Keratinocyte (primary cell): ENCODE measurements at regions not wholly inside any gene's neighbourhood (a gene's known extent, or its start where the extent isn't known, plus 50 kb on each side); places are given as distances from the start of the nearest gene placed in this dataset.

Source experiments
- DNase-seq: peaks from one replicate; pipeline ENCODE4 v3.0.0-alpha.2; 2011; ENCODE audit warnings: low read depth, missing footprints, low spot score
- FAIRE-seq: peaks from 2 replicates; lab custom pipeline; 2011; peaks lifted over from hg19 to GRCh38; lab: Jason Lieb, UNC
- H2AFZ ChIP-seq: 2 replicates; pipeline ENCODE4 v1.6.0; 2012; ENCODE audit warnings: low read length, control low read depth, inconsistent platforms; ENCODE audit not compliant: control insufficient read depth
- H3K27ac ChIP-seq: 2 replicates; pipeline ENCODE4 v1.5.1; 2011; ENCODE audit warnings: low read length; ENCODE audit not compliant: control insufficient read depth, insufficient read depth
- H3K27me3 ChIP-seq: 3 replicates; pipeline ENCODE4 v1.6.0; 2011; ENCODE audit warnings: low read length; ENCODE audit not compliant: control insufficient read depth, insufficient read depth; ENCODE audit errors: extremely low read depth
- H3K36me3 ChIP-seq, 2 experiments: 2 replicates in 1 of 2; 3 replicates in 1 of 2; pipeline ENCODE4 v1.5.1; 2011; ENCODE audit warnings: low read length in 2 of 2, mild to moderate bottlenecking in 1 of 2; ENCODE audit not compliant: control insufficient read depth in 2 of 2, insufficient read depth in 2 of 2; ENCODE audit errors: extremely low read depth in 1 of 2
- H3K4me1 ChIP-seq: 3 replicates; pipeline ENCODE4 v1.5.1; 2011; ENCODE audit warnings: low read length; ENCODE audit not compliant: control insufficient read depth, insufficient read depth; ENCODE audit errors: extremely low read depth
- H3K4me2 ChIP-seq: 3 replicates; pipeline ENCODE4 v1.6.0; 2011; ENCODE audit warnings: low read depth, low read length; ENCODE audit not compliant: control insufficient read depth, insufficient read depth; ENCODE audit errors: extremely low read depth
- H3K4me3 ChIP-seq, 3 experiments: fragments of 200-600 bp in 1 of 3; sonication (generic) in 1 of 3; 2 replicates in 2 of 3; 3 replicates in 1 of 3; pipeline ENCODE4 v1.5.1; 2011 to 2016; ENCODE audit warnings: low read length in 3 of 3, mild to moderate bottlenecking in 3 of 3, control low read depth in 2 of 3, inconsistent platforms in 1 of 3, low read depth in 1 of 3, mixed read lengths in 1 of 3, mixed run types in 1 of 3, moderate library complexity in 1 of 3; ENCODE audit not compliant: control insufficient read depth in 2 of 3, insufficient read depth in 2 of 3; ENCODE audit errors: extremely low read depth in 1 of 3
- H3K79me2 ChIP-seq: 2 replicates; pipeline ENCODE4 v1.6.0; 2012; ENCODE audit warnings: low read length; ENCODE audit not compliant: control insufficient read depth, insufficient read depth
- H3K9ac ChIP-seq: 3 replicates; pipeline ENCODE4 v1.6.0; 2011; ENCODE audit warnings: low read length; ENCODE audit not compliant: control insufficient read depth, insufficient read depth; ENCODE audit errors: extremely low read depth
- H3K9me1 ChIP-seq: 3 replicates; pipeline ENCODE4 v1.6.0; 2011; ENCODE audit warnings: low read length; ENCODE audit not compliant: control insufficient read depth, insufficient read depth; ENCODE audit errors: extremely low read depth
- H3K9me3 ChIP-seq: 2 replicates; pipeline ENCODE4 v1.5.1; 2012; ENCODE audit warnings: low read depth, low read length; ENCODE audit not compliant: control insufficient read depth
- H4K20me1 ChIP-seq: 3 replicates; pipeline ENCODE4 v1.6.0; 2011; ENCODE audit warnings: low read length; ENCODE audit not compliant: control insufficient read depth, insufficient read depth; ENCODE audit errors: extremely low read depth
- CTCF ChIP-seq, 3 experiments: IDR thresholded peaks in 1 of 3; conservative IDR thresholded peaks in 1 of 3; optimal IDR thresholded peaks in 1 of 3; 2 replicates in 2 of 3; 3 replicates in 1 of 3; pipeline versions ENCODE3 to v1.5.1; 2011; ENCODE audit warnings: low read length in 3 of 3, mild to moderate bottlenecking in 3 of 3, moderate library complexity in 2 of 3, control low read depth in 1 of 3, inconsistent platforms in 1 of 3; ENCODE audit not compliant: insufficient read depth in 2 of 3; ENCODE audit errors: extremely low read depth in 1 of 3
- EZH2 ChIP-seq: IDR thresholded peaks from one replicate; pipeline ENCODE4 v1.6.1; 2012; ENCODE audit warnings: inconsistent platforms, mild to moderate bottlenecking, low read length, moderate library complexity
- dilution Hi-C: fragments of 300-500 bp; cut with MboI; formaldehyde crosslinking; loops from one replicate; pipeline ENCODE4 v1.7.0; 2020; ENCODE audit warnings: low sequenced_read_pairs; ENCODE audit not compliant: extremely low pct_ligation_motif_present

- Histone ChIP-seq H3K9me1 (no peaks in the 10 kb centered on the region), H3K27ac (no peak overlapping the region), H3K4me1 (no peaks in the 10 kb centered on the region), H3K9ac (no peak overlapping the region), H3K9me3 (no peaks in the 10 kb centered on the region), H3K4me2 (no peak overlapping the region), H2AFZ (no peak overlapping the region), H3K27me3 (no peaks in the 10 kb centered on the region), H3K4me3 (no peak overlapping the region), H3K79me2 (no peaks in the 10 kb centered on the region), H4K20me1 (no peaks in the 10 kb centered on the region), H3K36me3 (no peaks in the 10 kb centered on the region)
- dilution Hi-C loops, result no loop called here
- DNase-seq (no peak), FAIRE-seq (no peak)
- no peak for TF ChIP-seq CTCF (optimal IDR thresholded peaks at IDR 0.05 in 1 of 3, IDR thresholded peaks at IDR 0.05 in 1 of 3, conservative IDR thresholded peaks at IDR 0.05 in 1 of 3; ENCODE audit: extremely low read depth in 1 of 3, insufficient read depth in 2 of 3, low read length in 3 of 3)
- TF ChIP-seq EZH2, result no peak
Measured at GRCh38 chr1:187229496-187229895, 400.7 kb downstream of the PLA2G4A start.

- no peak overlapping the region for H3K27ac ChIP-seq
- H3K9me1 ChIP-seq, result no peaks in the 10 kb centered on the region
- no peaks in the 10 kb centered on the region for H3K9me3 ChIP-seq
- DNase-seq (no peak), FAIRE-seq (no peak)
- H3K4me3 ChIP-seq, result no peak overlapping the region
- no peak overlapping the region for H2AFZ ChIP-seq
- no peaks in the 10 kb centered on the region for H3K4me1 ChIP-seq
- H4K20me1 ChIP-seq, result no peaks in the 10 kb centered on the region
- no peak overlapping the region for H3K9ac ChIP-seq
- H3K4me2 ChIP-seq, result no peak overlapping the region
- H3K36me3 ChIP-seq, result no peaks in the 10 kb centered on the region
- H3K27me3 ChIP-seq, result no peaks in the 10 kb centered on the region
- H3K79me2 ChIP-seq, result no peaks in the 10 kb centered on the region
- TF ChIP-seq CTCF (optimal IDR thresholded peaks at IDR 0.05 in 1 of 3, IDR thresholded peaks at IDR 0.05 in 1 of 3, conservative IDR thresholded peaks at IDR 0.05 in 1 of 3; ENCODE audit: extremely low read depth in 1 of 3, insufficient read depth in 2 of 3, low read length in 3 of 3) (no peak), EZH2 (no peak)
- dilution Hi-C loops, result no loop called here
Measured at GRCh38 chr1:187234706-187235105, 406.0 kb downstream of the PLA2G4A start.
